ENCODE measurements at regions not wholly inside any gene's neighbourhood (a gene's known extent, or its start where the extent isn't known, plus 50 kb on each side); places are given as distances from the start of the nearest gene placed in this dataset.

DNA sequence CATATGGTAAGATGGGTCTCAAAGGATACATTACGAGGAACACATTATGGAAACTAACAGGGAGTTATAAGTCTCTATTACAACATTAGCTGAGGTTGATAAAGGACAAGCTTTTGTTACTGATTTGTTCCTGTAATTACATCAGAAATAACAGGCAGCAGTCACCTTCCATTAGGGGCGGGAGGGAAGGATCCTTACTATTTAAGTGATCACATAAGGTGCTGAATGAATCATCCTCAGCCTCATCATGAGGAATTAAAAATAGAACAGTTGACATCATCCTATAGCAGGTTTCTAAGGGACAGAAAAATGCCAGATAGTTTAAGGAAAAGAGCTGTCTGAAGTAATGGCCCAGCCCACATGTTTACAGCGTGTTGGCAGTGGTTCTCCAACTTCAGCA lies 86.9 kb upstream of the MGAT5 start:
- no peaks in the 10 kb centered on the region for H3K27me3 ChIP-seq
- TF ChIP-seq POLR2A (IDR thresholded peaks at IDR 0.05) (no peak), EP300 (IDR thresholded peaks at IDR 0.05) (no peak), POLR2AphosphoS5 (IDR thresholded peaks at IDR 0.05) (no peak), CTCF (IDR thresholded peaks at IDR 0.05) (no peak)
- H3K9me3 ChIP-seq = no peaks in the 10 kb centered on the region
- no peak for DNase-seq
- WGBS, 2 donors = 91 to 97% methylated on average over 3 of the region's 3 CpGs
- H3K4me1 ChIP-seq = peaks cover 0 to 13% (median 3%) of the 10 kb centered on the region in 4 donors
- H3K27ac ChIP-seq = no peak overlapping the region
- H3K4me3 ChIP-seq = no peak overlapping the region
- H3K36me3 ChIP-seq = no peaks in the 10 kb centered on the region
- intact Hi-C loops (cut with DNase I) = no loop called here

GRCh38 chr2:134169788-134170187 lies 84.1 kb upstream of the MGAT5 start:
- Histone ChIP-seq H3K27ac (no peak overlapping the region), H3K36me3 (no peaks in the 10 kb centered on the region), H3K27me3 (no peaks in the 10 kb centered on the region), H3K9me3 (no peaks in the 10 kb centered on the region), H3K4me1 (peaks cover 0 to 26% (median 18%) of the 10 kb centered on the region in 4 donors), H3K4me3 (no peak overlapping the region)
- 63 to 74% methylated on average over 3 of the region's 3 CpGs for WGBS, 2 donors
- TF ChIP-seq POLR2A (IDR thresholded peaks at IDR 0.05) = no peak
- TF ChIP-seq CTCF (IDR thresholded peaks at IDR 0.05) = no peak
- no peak for TF ChIP-seq POLR2AphosphoS5 (IDR thresholded peaks at IDR 0.05)
- no peak for TF ChIP-seq EP300 (IDR thresholded peaks at IDR 0.05)
- intact Hi-C loops (cut with DNase I) = no loop called here
- DNase-seq = no peak

DNA sequence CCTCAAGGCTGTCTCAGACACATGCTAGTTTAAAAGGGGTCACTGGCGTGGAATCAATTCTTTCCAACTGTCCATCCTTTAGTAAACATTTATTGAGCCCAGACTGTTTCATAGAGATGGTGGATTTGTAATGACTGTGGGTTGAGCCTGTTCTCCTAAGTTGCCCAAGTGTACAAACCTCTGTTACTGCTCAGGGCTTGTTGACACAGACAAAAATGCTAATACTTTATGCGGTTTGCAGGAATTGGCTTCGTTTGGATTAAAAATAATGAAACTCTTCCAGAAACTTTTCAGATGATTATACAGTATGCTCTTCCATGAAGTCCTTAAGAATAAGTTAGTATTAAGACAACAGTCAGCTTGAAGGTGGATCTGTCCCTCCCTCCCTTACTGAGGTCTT lies 83.6 kb upstream of the MGAT5 start:
- Histone ChIP-seq H3K27me3 (no peaks in the 10 kb centered on the region), H3K27ac (no peak overlapping the region), H3K4me3 (no peak overlapping the region), H3K4me1 (peaks cover 0 to 26% (median 19%) of the 10 kb centered on the region in 4 donors), H3K9me3 (no peaks in the 10 kb centered on the region), H3K36me3 (no peaks in the 10 kb centered on the region)
- TF ChIP-seq POLR2A (IDR thresholded peaks at IDR 0.05) = no peak
- TF ChIP-seq CTCF (IDR thresholded peaks at IDR 0.05) = no peak
- no peak for TF ChIP-seq POLR2AphosphoS5 (IDR thresholded peaks at IDR 0.05)
- no peak for TF ChIP-seq EP300 (IDR thresholded peaks at IDR 0.05)
- DNase-seq = no peak
- intact Hi-C loops (cut with DNase I) = no loop called here
- WGBS, 2 donors = 54 to 78% methylated on average over 3 of the region's 3 CpGs

DNA sequence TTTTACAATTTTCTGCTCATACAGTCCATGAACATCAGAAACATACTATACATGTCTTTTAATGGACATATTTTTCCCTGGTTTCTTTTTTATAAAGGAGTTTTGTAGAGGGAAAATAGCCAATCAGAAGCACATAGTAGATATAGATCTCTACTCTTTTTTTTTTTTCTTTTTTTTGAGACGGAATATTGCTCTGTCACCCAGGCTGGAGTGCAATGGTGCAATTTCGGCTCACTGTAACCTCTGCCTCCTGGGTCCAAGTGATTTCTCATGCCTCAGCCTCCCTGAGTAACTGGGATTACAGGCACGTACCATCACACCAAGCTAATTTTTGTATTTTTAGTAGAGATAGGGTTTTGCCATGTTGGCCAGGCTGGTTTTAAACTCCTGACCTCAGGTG lies 83.2 kb upstream of the MGAT5 start:
- WGBS, 2 donors = 93 to 98% methylated on average over 3 of the region's 3 CpGs

More for the DNA sequence above, 83.2 kb upstream of the MGAT5 start:
- intact Hi-C loops (cut with DNase I) = no loop called here
- H3K9me3 ChIP-seq = no peaks in the 10 kb centered on the region
- no peaks in the 10 kb centered on the region for H3K36me3 ChIP-seq
- peaks cover 0 to 26% (median 19%) of the 10 kb centered on the region in 4 donors for H3K4me1 ChIP-seq
- DNase-seq = no peak
- H3K27me3 ChIP-seq = no peaks in the 10 kb centered on the region
- TF ChIP-seq EP300 (IDR thresholded peaks at IDR 0.05) (no peak), POLR2A (IDR thresholded peaks at IDR 0.05) (no peak), CTCF (IDR thresholded peaks at IDR 0.05) (no peak), POLR2AphosphoS5 (IDR thresholded peaks at IDR 0.05) (no peak)
- H3K27ac ChIP-seq = no peak overlapping the region
- H3K4me3 ChIP-seq = no peak overlapping the region
